ENCODE measurements at regions not wholly inside any gene's neighbourhood (a gene's known extent, or its start where the extent isn't known, plus 50 kb on each side); places are given as distances from the start of the nearest gene placed in this dataset.

DNA sequence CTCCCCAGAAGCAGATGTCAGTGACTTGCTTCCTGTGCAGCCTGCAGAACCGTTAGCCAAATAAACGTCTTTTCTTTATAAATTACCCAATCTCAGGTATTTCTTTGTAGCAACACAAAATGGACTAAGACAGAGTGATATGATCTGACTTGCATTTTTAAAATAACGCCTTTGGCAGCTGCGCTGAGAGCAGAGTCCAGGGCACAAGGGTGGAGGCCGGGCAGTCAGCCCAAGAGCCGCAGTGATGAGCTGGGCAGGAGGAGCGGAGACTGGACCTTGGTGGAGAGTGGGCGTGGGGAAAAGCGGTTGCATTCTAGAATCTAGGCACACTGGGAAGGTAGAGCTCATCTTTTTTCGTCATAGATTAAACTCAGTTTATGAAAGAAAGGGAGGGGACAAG, 56.5 kb upstream of the ACSL1 start:
- TF ChIP-seq, protein P1, sequence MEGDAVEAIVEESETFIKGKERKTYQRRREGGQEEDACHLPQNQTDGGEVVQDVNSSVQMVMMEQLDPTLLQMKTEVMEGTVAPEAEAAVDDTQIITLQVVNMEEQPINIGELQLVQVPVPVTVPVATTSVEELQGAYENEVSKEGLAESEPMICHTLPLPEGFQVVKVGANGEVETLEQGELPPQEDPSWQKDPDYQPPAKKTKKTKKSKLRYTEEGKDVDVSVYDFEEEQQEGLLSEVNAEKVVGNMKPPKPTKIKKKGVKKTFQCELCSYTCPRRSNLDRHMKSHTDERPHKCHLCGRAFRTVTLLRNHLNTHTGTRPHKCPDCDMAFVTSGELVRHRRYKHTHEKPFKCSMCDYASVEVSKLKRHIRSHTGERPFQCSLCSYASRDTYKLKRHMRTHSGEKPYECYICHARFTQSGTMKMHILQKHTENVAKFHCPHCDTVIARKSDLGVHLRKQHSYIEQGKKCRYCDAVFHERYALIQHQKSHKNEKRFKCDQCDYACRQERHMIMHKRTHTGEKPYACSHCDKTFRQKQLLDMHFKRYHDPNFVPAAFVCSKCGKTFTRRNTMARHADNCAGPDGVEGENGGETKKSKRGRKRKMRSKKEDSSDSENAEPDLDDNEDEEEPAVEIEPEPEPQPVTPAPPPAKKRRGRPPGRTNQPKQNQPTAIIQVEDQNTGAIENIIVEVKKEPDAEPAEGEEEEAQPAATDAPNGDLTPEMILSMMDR (IDR thresholded peaks at IDR 0.05), result no peak
- no peak for TF ChIP-seq POLR2A (IDR thresholded peaks at IDR 0.05)
